SK-N-SH (cell line): ENCODE measurements at regions not wholly inside any gene's neighbourhood (a gene's known extent, or its start where the extent isn't known, plus 50 kb on each side); places are given as distances from the start of the nearest gene placed in this dataset.

Experiments
- CTCF ChIA-PET: fragments of 300-600, 350-600 bp; formaldehyde crosslinking; extraction: SDS; loops from one replicate; lab custom pipeline; 2021; lab: Yijun Ruan, JAX
- POLR2A ChIA-PET: fragments of 350-600 bp; sonication (Branson Sonifier 250); formaldehyde crosslinking; extraction: SDS; loops from one replicate; lab custom pipeline; 2020; ENCODE audit warnings: antibody characterized with exemption, inconsistent platforms; lab: Yijun Ruan, JAX
- DNase-seq: peaks from one replicate; pipeline ENCODE4 v3.0.0; 2012
- H2AFZ ChIP-seq: fragments of 200-600 bp; sonication (generic); 2 replicates; pipeline ENCODE4 v1.8.1; 2016; ENCODE audit warnings: antibody characterized with exemption, mild to moderate bottlenecking, low read depth
- H3F3A ChIP-seq: fragments of 200-600 bp; sonication (generic); replicated peaks from 2 replicates; pipeline ENCODE3; 2016; ENCODE audit warnings: antibody characterized with exemption, mild to moderate bottlenecking; ENCODE audit not compliant: insufficient read depth
- H3K27ac ChIP-seq, 2 experiments: fragments of 200-500 bp in 1 of 2; fragments of 200-600 bp in 1 of 2; sonication (Bioruptor generic) in 1 of 2; sonication (generic), shearing (Covaris generic) in 1 of 2; 2 replicates each; pipeline versions ENCODE4 v1.5.1 to v1.6.1; 2014 to 2016; ENCODE audit warnings: low read depth in 2 of 2, inconsistent platforms in 1 of 2, low read length in 1 of 2, mild to moderate bottlenecking in 1 of 2, mixed read lengths in 1 of 2
- H3K27me3 ChIP-seq: fragments of 200-600 bp; sonication (generic), shearing (Covaris generic); 2 replicates; pipeline ENCODE4 v1.6.1; 2016; ENCODE audit warnings: mixed run types; ENCODE audit not compliant: insufficient read depth
- H3K36me3 ChIP-seq, 2 experiments: fragments of 200-500 bp in 1 of 2; fragments of 200-600 bp in 1 of 2; sonication (Bioruptor generic) in 1 of 2; sonication (generic) in 1 of 2; replicated peaks in 1 of 2; 2 replicates each; pipeline versions ENCODE3 to v1.5.1; 2014 to 2016; ENCODE audit warnings: low read length in 1 of 2, mild to moderate bottlenecking in 1 of 2; ENCODE audit not compliant: insufficient read depth in 2 of 2, control insufficient read depth in 1 of 2
- H3K4me1 ChIP-seq, 2 experiments: fragments of 200-500 bp in 1 of 2; fragments of 200-600 bp in 1 of 2; sonication (Bioruptor generic) in 1 of 2; sonication (generic), shearing (Covaris generic) in 1 of 2; 2 replicates each; pipeline versions ENCODE4 v1.5.1 to v1.6.1; 2014 to 2016; ENCODE audit warnings: low read depth in 1 of 2, low read length in 1 of 2, mixed run types in 1 of 2; ENCODE audit not compliant: insufficient read depth in 2 of 2, control insufficient read depth in 1 of 2
- H3K4me2 ChIP-seq: fragments of 200-600 bp; sonication (generic), shearing (Covaris generic); 2 replicates; pipeline ENCODE4 v1.6.1; 2017; ENCODE audit warnings: mixed run types
- H3K4me3 ChIP-seq, 2 experiments: fragments of 200-500 bp in 1 of 2; fragments of 200-600 bp in 1 of 2; sonication (Bioruptor generic) in 1 of 2; sonication (generic), shearing (Covaris generic) in 1 of 2; 2 replicates each; pipeline versions ENCODE4 v1.5.1 to v1.8.1; 2014 to 2016; ENCODE audit warnings: low read depth in 2 of 2, inconsistent platforms in 1 of 2, low read length in 1 of 2, mild to moderate bottlenecking in 1 of 2, mixed read lengths in 1 of 2, moderate library complexity in 1 of 2
- H3K79me2 ChIP-seq: fragments of 200-600 bp; sonication (generic); 2 replicates; pipeline ENCODE4 v1.8.1; 2017; ENCODE audit warnings: mild to moderate bottlenecking; ENCODE audit not compliant: insufficient read depth
- H3K9ac ChIP-seq: fragments of 200-600 bp; sonication (generic); 2 replicates; pipeline ENCODE4 v1.6.1; 2017; ENCODE audit warnings: mixed run types
- H3K9me2 ChIP-seq: fragments of 200-600 bp; sonication (generic); 2 replicates; pipeline ENCODE4 v1.6.1; 2017; ENCODE audit warnings: mixed run types
- H3K9me3 ChIP-seq: fragments of 200-600 bp; sonication (generic); 2 replicates; pipeline ENCODE4 v1.6.1; 2017; ENCODE audit warnings: mixed run types, mild to moderate bottlenecking, moderate library complexity
- H4K20me1 ChIP-seq: fragments of 200-600 bp; sonication (generic); 2 replicates; pipeline ENCODE4 v1.6.1; 2017; ENCODE audit warnings: mild to moderate bottlenecking, mixed run types; ENCODE audit not compliant: insufficient read depth
- EP300 ChIP-seq, 2 experiments: IDR thresholded peaks; 2 replicates each; pipeline versions ENCODE4 v1.4.0 to v1.6.1; 2012; ENCODE audit warnings: borderline replicate concordance in 1 of 2, low read depth in 1 of 2, low read length in 1 of 2
- EZH2phosphoT487 ChIP-seq: fragments of 200-600 bp; sonication (generic); IDR thresholded peaks from 2 replicates; pipeline ENCODE4 v1.6.1; 2017; ENCODE audit warnings: low read depth, mixed run types, mild to moderate bottlenecking, antibody characterized with exemption, moderate library complexity, borderline replicate concordance
- RFX5 ChIP-seq: IDR thresholded peaks from 2 replicates; pipeline ENCODE4 v1.6.1; 2012; ENCODE audit warnings: mild to moderate bottlenecking, improper control_type of control experiment, low read length
- SMC3 ChIP-seq: IDR thresholded peaks from 2 replicates; pipeline ENCODE4 v1.6.1; 2012; ENCODE audit warnings: low read depth, low read length, improper control_type of control experiment
- WGBS: methylation state at CpG from one replicate; pipeline ENCODE4 v1.1.6; 2017; ENCODE audit warnings: low lambda C conversion rate; 5-methylcytosine and 5-hydroxymethylcytosine counted together
- TF ChIP-seq, protein P1 (sequence below): fragments of 150-350 bp; IDR thresholded peaks from 2 replicates; pipeline ENCODE4 v1.6.1; 2016; ENCODE audit warnings: mild to moderate bottlenecking, low read depth, low read length
- TF ChIP-seq, protein P2 (sequence below): fragments of 150-350 bp; IDR thresholded peaks from 2 replicates; pipeline ENCODE4 v1.6.1; 2017; ENCODE audit warnings: antibody characterized with exemption, low read length, low read depth, borderline replicate concordance
- TF ChIP-seq, protein P3 (sequence below): IDR thresholded peaks from 2 replicates; pipeline ENCODE4 v1.4.0; 2012; ENCODE audit warnings: low read depth
- TF ChIP-seq, protein P4 (sequence below): IDR thresholded peaks from 2 replicates; pipeline ENCODE4 v1.4.0; 2012; ENCODE audit warnings: low read depth, borderline replicate concordance

DNA sequence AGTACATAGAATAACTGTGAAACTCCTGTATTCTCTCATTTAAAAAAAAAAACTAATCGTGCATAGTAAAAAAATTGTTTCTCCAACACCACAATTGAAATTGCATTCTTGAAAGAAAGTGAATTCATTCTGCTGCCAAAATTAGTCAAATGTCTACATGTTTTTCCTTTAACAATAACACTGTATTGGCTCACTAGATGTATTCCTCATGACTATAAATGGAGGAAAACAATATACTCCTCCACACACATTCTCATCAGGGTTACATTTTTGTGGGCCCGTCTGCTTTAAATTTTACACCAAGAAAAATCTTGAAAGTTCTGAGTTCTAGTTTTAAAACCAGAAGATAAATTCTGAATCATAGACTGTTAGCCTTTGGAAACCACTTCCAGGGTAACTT lies 233.6 kb downstream of the KLF12 start:
- 99% methylated on average over 2 of the region's 2 CpGs for WGBS
- CTCF ChIA-PET, result no interaction called here

DNA sequence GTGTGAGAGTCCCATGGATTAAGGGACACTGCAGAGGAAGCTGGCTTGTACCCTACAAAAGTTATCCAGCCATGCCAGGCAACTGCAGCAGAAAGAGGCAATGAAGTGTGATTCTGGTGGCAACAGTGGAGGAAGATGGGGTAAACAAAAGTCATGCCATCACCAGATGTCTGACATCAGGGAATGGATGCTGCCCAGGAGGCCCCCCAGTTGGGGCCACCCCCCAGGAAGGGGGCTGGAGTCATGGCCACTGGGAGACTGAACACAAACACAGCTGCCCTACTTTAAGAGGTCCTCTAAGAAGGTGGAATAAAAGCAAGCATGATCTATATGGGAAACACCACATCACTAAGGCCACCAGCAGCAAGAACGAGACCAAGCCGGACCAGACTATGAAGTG lies 235.3 kb downstream of the KLF12 start:
- Histone ChIP-seq H3K36me3 (no peaks in the 10 kb centered on the region), H3K4me2 (no peak overlapping the region), H3K9me3 (no peaks in the 10 kb centered on the region), H3K27me3 (no peaks in the 10 kb centered on the region), H3K9ac (no peak overlapping the region), H3K4me1 (peaks cover 6 to 34% of the 10 kb centered on the region in 2 experiments; a peak in 3 of 4 replicates), H3K9me2 (no peaks in the 10 kb centered on the region), H3F3A (no peaks in the 10 kb centered on the region), H4K20me1 (no peaks in the 10 kb centered on the region), H3K27ac (peak overlapping the region in 1 of 2 experiments; percentile 39; a peak in 1 of 4 replicates), H2AFZ (no peak overlapping the region), H3K4me3 (no peak overlapping the region), H3K79me2 (no peaks in the 10 kb centered on the region; the same call in 1 of the 2 replicates)
- no CpG with 5 or more reads among the region's 2 CpGs for WGBS
- TF ChIP-seq, protein P1, sequence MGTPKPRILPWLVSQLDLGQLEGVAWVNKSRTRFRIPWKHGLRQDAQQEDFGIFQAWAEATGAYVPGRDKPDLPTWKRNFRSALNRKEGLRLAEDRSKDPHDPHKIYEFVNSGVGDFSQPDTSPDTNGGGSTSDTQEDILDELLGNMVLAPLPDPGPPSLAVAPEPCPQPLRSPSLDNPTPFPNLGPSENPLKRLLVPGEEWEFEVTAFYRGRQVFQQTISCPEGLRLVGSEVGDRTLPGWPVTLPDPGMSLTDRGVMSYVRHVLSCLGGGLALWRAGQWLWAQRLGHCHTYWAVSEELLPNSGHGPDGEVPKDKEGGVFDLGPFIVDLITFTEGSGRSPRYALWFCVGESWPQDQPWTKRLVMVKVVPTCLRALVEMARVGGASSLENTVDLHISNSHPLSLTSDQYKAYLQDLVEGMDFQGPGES, result no peak
- TF ChIP-seq, protein P2, sequence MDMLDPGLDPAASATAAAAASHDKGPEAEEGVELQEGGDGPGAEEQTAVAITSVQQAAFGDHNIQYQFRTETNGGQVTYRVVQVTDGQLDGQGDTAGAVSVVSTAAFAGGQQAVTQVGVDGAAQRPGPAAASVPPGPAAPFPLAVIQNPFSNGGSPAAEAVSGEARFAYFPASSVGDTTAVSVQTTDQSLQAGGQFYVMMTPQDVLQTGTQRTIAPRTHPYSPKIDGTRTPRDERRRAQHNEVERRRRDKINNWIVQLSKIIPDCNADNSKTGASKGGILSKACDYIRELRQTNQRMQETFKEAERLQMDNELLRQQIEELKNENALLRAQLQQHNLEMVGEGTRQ, result no peak
- TF ChIP-seq EP300 (IDR thresholded peaks at IDR 0.05; ENCODE audit: borderline replicate concordance in 1 of 2, low read depth in 1 of 2, low read length in 1 of 2) (no peak), SMC3 (no peak), RFX5 (no peak), EZH2phosphoT487 (no peak)
- TF ChIP-seq, protein P3, sequence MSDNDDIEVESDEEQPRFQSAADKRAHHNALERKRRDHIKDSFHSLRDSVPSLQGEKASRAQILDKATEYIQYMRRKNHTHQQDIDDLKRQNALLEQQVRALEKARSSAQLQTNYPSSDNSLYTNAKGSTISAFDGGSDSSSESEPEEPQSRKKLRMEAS, result no peak
- TF ChIP-seq, protein P4, sequence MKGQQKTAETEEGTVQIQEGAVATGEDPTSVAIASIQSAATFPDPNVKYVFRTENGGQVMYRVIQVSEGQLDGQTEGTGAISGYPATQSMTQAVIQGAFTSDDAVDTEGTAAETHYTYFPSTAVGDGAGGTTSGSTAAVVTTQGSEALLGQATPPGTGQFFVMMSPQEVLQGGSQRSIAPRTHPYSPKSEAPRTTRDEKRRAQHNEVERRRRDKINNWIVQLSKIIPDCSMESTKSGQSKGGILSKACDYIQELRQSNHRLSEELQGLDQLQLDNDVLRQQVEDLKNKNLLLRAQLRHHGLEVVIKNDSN, result no peak
- DNase-seq, result no peak
- ChIA-PET POLR2A (interaction anchor here (1.1 kb wide), 1 partner anchor 235 kb away, joined by 3 read pairs; the partner anchor contains the start of gene KLF12), CTCF (interaction anchor here (0.5 to 0.8 kb wide), 2 partner anchors 24 to 388 kb away, joined by 3 read pairs; no protein-coding TSS in a partner anchor)

More for the DNA sequence above, 233.6 kb downstream of the KLF12 start:
- TF ChIP-seq, protein P3, result no peak
- TF ChIP-seq, all 33 proteins: peak for 0
- H3K36me3 ChIP-seq, result no peaks in the 10 kb centered on the region
- no peaks in the 10 kb centered on the region for H3K9me3 ChIP-seq
- H3K79me2 ChIP-seq, result no peaks in the 10 kb centered on the region; the same call in 1 of the 2 replicates
- no peaks in the 10 kb centered on the region for H3K9me2 ChIP-seq
- no peak overlapping the region; a peak in 1 of 4 replicates for H3K27ac ChIP-seq
- peaks cover 6 to 36% of the 10 kb centered on the region in 2 experiments; a peak in 3 of 4 replicates for H3K4me1 ChIP-seq
- H3K4me2 ChIP-seq, result no peak overlapping the region
- no peaks in the 10 kb centered on the region for H3F3A ChIP-seq
- H4K20me1 ChIP-seq, result no peaks in the 10 kb centered on the region
- DNase-seq, result no peak
- no peak overlapping the region for H3K9ac ChIP-seq
- no peaks in the 10 kb centered on the region for H3K27me3 ChIP-seq
- POLR2A ChIA-PET, result no interaction called here
- H2AFZ ChIP-seq, result no peak overlapping the region
- no peak overlapping the region for H3K4me3 ChIP-seq
